Bronchial epithelial cell (primary cell): ENCODE measurements at regions not wholly inside any gene's neighbourhood (a gene's known extent, or its start where the extent isn't known, plus 50 kb on each side); places are given as distances from the start of the nearest gene placed in this dataset.

Experiments
- DNase-seq: peaks from one replicate; pipeline ENCODE4 v3.0.0-alpha.2; 2010; ENCODE audit warnings: low read depth
- FAIRE-seq: peaks from 2 replicates; lab custom pipeline; 2011; peaks lifted over from hg19 to GRCh38; lab: Jason Lieb, UNC
- H3K27me3 ChIP-seq: 2 replicates; pipeline ENCODE4 v1.5.1; 2011; ENCODE audit warnings: low read length; ENCODE audit not compliant: control insufficient read depth, insufficient read depth
- H3K36me3 ChIP-seq: 2 replicates; pipeline ENCODE4 v1.5.1; 2011; ENCODE audit warnings: low read length; ENCODE audit not compliant: control insufficient read depth, insufficient read depth
- H3K4me3 ChIP-seq: 2 replicates; pipeline ENCODE4 v1.5.1; 2011; ENCODE audit warnings: mild to moderate bottlenecking, low read depth, low read length, control low read depth
- TF ChIP-seq, protein P1 (sequence below): IDR thresholded peaks from 2 replicates; pipeline ENCODE4 v1.5.1; 2011; ENCODE audit warnings: mild to moderate bottlenecking, moderate library complexity, low read length, control low read depth, inconsistent platforms; ENCODE audit not compliant: insufficient read depth, severe bottlenecking

- no peak overlapping the region for H3K4me3 ChIP-seq
- H3K27me3 ChIP-seq, result no peaks in the 10 kb centered on the region
- no peaks in the 10 kb centered on the region for H3K36me3 ChIP-seq
- FAIRE-seq (no peak), DNase-seq (no peak)
- TF ChIP-seq, protein P1, sequence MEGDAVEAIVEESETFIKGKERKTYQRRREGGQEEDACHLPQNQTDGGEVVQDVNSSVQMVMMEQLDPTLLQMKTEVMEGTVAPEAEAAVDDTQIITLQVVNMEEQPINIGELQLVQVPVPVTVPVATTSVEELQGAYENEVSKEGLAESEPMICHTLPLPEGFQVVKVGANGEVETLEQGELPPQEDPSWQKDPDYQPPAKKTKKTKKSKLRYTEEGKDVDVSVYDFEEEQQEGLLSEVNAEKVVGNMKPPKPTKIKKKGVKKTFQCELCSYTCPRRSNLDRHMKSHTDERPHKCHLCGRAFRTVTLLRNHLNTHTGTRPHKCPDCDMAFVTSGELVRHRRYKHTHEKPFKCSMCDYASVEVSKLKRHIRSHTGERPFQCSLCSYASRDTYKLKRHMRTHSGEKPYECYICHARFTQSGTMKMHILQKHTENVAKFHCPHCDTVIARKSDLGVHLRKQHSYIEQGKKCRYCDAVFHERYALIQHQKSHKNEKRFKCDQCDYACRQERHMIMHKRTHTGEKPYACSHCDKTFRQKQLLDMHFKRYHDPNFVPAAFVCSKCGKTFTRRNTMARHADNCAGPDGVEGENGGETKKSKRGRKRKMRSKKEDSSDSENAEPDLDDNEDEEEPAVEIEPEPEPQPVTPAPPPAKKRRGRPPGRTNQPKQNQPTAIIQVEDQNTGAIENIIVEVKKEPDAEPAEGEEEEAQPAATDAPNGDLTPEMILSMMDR, result no peak
These were observed 648.7 kb downstream of the KCNA4 start for GRCh38 chr11:29368126-29368525.

GRCh38 chr11:29364006-29364405, 652.8 kb downstream of the KCNA4 start:
- no peaks in the 10 kb centered on the region for H3K36me3 ChIP-seq
- DNase-seq (no peak), FAIRE-seq (no peak)
- TF ChIP-seq, protein P1, result no peak
- H3K27me3 ChIP-seq, result no peaks in the 10 kb centered on the region
- H3K4me3 ChIP-seq, result no peak overlapping the region

DNA sequence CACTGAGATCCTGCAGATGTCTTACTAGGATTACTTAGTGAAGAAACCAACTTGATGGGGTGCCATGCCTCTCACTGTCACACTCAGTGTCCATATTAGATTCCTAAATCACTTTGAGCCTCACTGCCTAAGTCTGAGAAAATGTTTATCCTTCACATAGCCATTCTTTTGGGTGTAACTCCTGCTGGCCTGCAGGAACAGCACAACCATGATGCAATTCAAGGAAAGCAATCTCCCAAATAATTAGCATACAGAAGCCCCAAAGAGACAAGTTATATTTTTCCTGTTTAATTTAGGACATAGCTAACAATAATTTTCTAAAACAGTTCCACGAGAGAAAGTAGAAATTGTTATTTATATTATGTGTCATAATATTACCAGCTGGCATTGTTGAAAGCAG, 655.5 kb downstream of the KCNA4 start:
- Histone ChIP-seq H3K4me3 (no peak overlapping the region), H3K36me3 (no peaks in the 10 kb centered on the region), H3K27me3 (no peaks in the 10 kb centered on the region)
- FAIRE-seq, result no peak
- no peak for DNase-seq
- TF ChIP-seq, protein P1, result no peak

GRCh38 chr11:29353833-29354232, 663.0 kb downstream of the KCNA4 start:
- TF ChIP-seq, protein P1, result no peak
- DNase-seq, result no peak
- no peak for FAIRE-seq
- Histone ChIP-seq H3K4me3 (no peak overlapping the region), H3K27me3 (no peaks in the 10 kb centered on the region), H3K36me3 (no peaks in the 10 kb centered on the region)

DNA sequence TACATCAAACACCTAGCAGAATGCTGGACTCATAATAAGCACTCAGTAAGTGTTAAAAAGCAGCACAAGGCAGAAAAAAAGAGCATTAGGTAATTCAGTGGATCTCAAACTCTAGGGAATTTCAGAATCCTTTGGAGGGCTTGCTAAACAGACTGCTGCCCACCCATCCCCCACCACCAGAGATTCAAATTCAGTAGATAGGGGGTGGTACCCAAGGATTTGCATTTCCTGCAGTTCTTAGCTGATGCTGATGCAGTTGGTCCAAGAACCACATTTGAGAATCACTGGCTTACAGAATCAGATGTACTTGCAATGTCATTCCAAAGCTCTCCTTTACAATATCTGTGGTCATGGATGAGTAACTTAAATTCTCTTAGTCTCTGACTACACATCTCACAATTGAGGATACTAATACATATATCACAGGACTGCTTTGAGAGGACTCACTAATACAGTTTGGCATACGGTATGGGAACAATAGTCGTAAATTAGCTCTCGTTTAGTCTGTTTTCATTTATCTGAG, 664.5 kb downstream of the KCNA4 start:
- DNase-seq, result no peak
- H3K27me3 ChIP-seq, result no peaks in the 10 kb centered on the region
- TF ChIP-seq, protein P1, result no peak
- H3K36me3 ChIP-seq, result no peaks in the 10 kb centered on the region
- no peak overlapping the region for H3K4me3 ChIP-seq
- no peak for FAIRE-seq

- TF ChIP-seq, protein P1, result no peak
- Histone ChIP-seq H3K27me3 (no peaks in the 10 kb centered on the region), H3K36me3 (no peaks in the 10 kb centered on the region), H3K4me3 (no peak overlapping the region)
- no peak for DNase-seq
- no peak for FAIRE-seq
These were observed 665.4 kb downstream of the KCNA4 start for GRCh38 chr11:29351301-29351873.
